Osteocyte (in vitro differentiated cells): ENCODE measurements at regions not wholly inside any gene's neighbourhood (a gene's known extent, or its start where the extent isn't known, plus 50 kb on each side); places are given as distances from the start of the nearest gene placed in this dataset.

ENCODE experiments used
- DNase-seq: peaks from one replicate; pipeline ENCODE4 v3.0.0; 2021; ENCODE audit warnings: mixed read lengths; ENCODE audit not compliant: unreplicated experiment; ENCODE audit errors: extremely low spot score
- H3K27ac Mint-ChIP-seq: one replicate; pipeline ENCODE4 v1.8.0; 2021; ENCODE audit warnings: mild to moderate bottlenecking, mixed read lengths; ENCODE audit not compliant: unreplicated experiment
- H3K27me3 Mint-ChIP-seq: one replicate; pipeline ENCODE4 v1.8.0; 2021; ENCODE audit warnings: mixed read lengths; ENCODE audit not compliant: unreplicated experiment
- H3K36me3 Mint-ChIP-seq: one replicate; pipeline ENCODE4 v1.8.0; 2021; ENCODE audit warnings: mixed read lengths; ENCODE audit not compliant: unreplicated experiment
- H3K4me1 Mint-ChIP-seq: one replicate; pipeline ENCODE4 v1.8.0; 2021; ENCODE audit warnings: mixed read lengths; ENCODE audit not compliant: unreplicated experiment
- H3K4me3 Mint-ChIP-seq: one replicate; pipeline ENCODE4 v1.8.0; 2021; ENCODE audit warnings: mild to moderate bottlenecking, moderate library complexity, mixed read lengths; ENCODE audit not compliant: unreplicated experiment
- H3K9me3 Mint-ChIP-seq: one replicate; pipeline ENCODE4 v1.8.0; 2021; ENCODE audit warnings: mixed read lengths; ENCODE audit not compliant: unreplicated experiment
- TF ChIP-seq, protein P1 (sequence below): fragments of 200-600 bp; sonication (generic); IDR thresholded peaks from 2 replicates; pipeline ENCODE4 v1.5.0; 2021; ENCODE audit warnings: antibody characterized with exemption, mild to moderate bottlenecking, moderate library complexity

DNA sequence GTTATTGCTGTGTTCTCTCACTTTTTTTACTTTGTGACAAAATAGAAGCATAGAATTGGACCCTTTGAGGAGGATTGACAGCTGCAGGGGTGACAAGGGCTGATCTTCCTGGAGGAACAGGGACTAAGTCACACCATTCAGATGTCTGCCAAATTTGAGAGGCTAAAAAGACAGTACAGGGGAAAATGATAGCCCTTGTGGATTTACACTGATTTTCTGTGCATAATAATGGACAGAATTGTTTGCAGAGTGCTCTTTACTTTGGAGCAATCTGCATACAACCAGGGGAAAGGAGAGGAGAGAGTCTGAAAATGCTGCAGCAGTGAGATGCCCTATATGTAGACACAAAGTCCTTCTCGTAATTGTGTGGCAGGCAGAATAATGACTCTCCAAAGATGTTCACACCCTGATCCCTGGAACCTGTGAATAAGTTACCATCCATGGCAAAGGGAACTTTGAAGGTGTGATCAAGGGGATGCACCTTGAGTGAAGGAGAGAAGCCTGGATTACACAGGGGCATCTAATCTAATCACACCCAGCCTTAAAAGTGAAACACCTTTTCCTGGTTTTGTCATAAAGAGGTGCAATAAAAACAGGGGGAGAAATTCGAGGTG, 221.4 kb upstream of the CPHXL start:
- no peaks in the 10 kb centered on the region for H3K9me3 Mint-ChIP-seq
- TF ChIP-seq, protein P1, sequence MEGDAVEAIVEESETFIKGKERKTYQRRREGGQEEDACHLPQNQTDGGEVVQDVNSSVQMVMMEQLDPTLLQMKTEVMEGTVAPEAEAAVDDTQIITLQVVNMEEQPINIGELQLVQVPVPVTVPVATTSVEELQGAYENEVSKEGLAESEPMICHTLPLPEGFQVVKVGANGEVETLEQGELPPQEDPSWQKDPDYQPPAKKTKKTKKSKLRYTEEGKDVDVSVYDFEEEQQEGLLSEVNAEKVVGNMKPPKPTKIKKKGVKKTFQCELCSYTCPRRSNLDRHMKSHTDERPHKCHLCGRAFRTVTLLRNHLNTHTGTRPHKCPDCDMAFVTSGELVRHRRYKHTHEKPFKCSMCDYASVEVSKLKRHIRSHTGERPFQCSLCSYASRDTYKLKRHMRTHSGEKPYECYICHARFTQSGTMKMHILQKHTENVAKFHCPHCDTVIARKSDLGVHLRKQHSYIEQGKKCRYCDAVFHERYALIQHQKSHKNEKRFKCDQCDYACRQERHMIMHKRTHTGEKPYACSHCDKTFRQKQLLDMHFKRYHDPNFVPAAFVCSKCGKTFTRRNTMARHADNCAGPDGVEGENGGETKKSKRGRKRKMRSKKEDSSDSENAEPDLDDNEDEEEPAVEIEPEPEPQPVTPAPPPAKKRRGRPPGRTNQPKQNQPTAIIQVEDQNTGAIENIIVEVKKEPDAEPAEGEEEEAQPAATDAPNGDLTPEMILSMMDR, result no peak
- DNase-seq, result no peak
- H3K27ac Mint-ChIP-seq, result no peak overlapping the region
- no peaks in the 10 kb centered on the region for H3K4me1 Mint-ChIP-seq
- H3K4me3 Mint-ChIP-seq, result no peak overlapping the region
- no peaks in the 10 kb centered on the region for H3K36me3 Mint-ChIP-seq
- H3K27me3 Mint-ChIP-seq, result no peaks in the 10 kb centered on the region

DNA sequence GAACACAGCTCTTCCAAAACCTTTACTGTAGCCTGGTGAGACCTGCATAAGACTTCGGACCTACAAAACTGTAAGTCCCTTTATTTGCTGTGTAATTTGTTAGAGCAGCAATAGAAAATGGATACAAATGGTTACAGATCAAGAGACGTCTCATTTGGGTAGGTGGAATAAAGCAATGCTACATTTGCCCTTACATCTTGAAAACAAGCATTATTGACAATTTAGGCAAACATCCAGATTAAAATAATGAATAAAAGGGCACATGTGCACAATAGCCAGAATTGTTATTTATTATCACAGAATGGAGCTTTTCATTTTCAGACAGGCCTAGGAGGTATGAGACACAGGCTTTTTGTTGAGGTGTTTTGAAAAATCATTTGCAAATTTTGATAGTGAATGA, 222.2 kb upstream of the CPHXL start:
- TF ChIP-seq, protein P1, result no peak
- no peak overlapping the region for H3K4me3 Mint-ChIP-seq
- no peaks in the 10 kb centered on the region for H3K9me3 Mint-ChIP-seq
- no peaks in the 10 kb centered on the region for H3K36me3 Mint-ChIP-seq
- no peaks in the 10 kb centered on the region for H3K27me3 Mint-ChIP-seq
- H3K4me1 Mint-ChIP-seq, result no peaks in the 10 kb centered on the region
- DNase-seq, result no peak
- no peak overlapping the region for H3K27ac Mint-ChIP-seq

DNA sequence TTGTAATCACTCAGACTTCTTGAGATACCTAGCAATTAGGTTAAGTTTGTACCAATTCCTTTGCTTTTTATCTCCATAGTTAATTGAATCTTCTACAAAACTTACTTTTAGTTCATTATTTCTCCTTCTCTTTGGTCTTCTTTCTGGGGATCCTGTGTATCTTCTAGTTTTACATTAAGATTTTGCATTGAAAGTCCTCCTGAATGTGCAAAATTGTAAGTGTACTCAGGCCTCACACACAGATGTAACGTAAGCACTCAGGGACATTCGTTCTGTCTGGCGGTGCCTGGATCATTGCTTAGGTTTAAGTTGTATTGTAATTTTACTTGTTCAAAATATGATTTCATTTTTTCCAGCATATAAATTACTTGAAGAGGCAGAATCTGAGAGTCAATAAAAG, 222.6 kb upstream of the CPHXL start:
- DNase-seq, result no peak
- no peaks in the 10 kb centered on the region for H3K4me1 Mint-ChIP-seq
- no peaks in the 10 kb centered on the region for H3K36me3 Mint-ChIP-seq
- no peaks in the 10 kb centered on the region for H3K27me3 Mint-ChIP-seq
- no peak overlapping the region for H3K4me3 Mint-ChIP-seq
- H3K9me3 Mint-ChIP-seq, result no peaks in the 10 kb centered on the region
- TF ChIP-seq, protein P1, result no peak
- H3K27ac Mint-ChIP-seq, result no peak overlapping the region

DNA sequence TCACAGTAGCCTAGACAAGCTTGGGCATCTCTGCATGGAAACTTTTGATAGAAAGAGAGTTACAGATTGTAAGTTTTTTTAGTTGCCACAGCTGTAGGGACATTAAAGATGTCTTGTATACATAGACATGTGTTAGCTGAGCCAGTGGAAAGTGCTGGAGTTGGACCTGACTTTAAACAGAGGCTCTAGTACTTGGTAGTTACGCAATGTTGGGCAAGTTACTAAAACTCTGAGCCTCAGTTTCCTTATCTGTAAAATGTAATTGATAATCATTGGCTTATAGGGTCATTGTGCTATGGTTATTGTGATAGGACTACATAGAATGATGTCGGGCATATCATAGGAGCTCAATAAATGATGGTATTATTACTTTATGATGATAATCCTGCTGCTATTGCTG, 225.8 kb upstream of the CPHXL start:
- H3K4me3 Mint-ChIP-seq, result no peak overlapping the region
- no peaks in the 10 kb centered on the region for H3K4me1 Mint-ChIP-seq
- no peaks in the 10 kb centered on the region for H3K27me3 Mint-ChIP-seq
- no peaks in the 10 kb centered on the region for H3K9me3 Mint-ChIP-seq
- no peak for DNase-seq
- no peak overlapping the region for H3K27ac Mint-ChIP-seq
- TF ChIP-seq, protein P1, result no peak
- H3K36me3 Mint-ChIP-seq, result no peaks in the 10 kb centered on the region

DNA sequence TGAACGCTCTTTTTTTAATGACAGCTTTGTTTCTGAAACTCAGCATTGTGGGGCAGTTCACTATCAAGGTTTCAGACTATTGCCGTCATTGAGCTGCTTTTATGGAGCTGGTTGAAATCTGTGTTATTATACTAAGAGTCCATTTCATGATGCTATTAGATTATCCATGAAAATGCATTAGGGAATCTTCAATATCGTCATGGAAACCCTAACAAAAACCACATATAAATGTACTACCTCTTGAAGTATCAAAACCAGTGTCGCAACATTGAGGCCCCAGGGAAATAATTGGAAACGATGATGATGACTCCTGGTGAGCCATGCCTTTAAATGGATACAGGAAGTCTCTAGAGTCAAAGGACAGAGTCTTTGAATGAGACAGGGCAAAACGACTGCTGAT, 231.6 kb upstream of the CPHXL start:
- TF ChIP-seq, protein P1, result no peak
- H3K4me3 Mint-ChIP-seq, result no peak overlapping the region
- no peaks in the 10 kb centered on the region for H3K36me3 Mint-ChIP-seq
- H3K9me3 Mint-ChIP-seq, result no peaks in the 10 kb centered on the region
- H3K27me3 Mint-ChIP-seq, result no peaks in the 10 kb centered on the region
- no peak for DNase-seq
- H3K27ac Mint-ChIP-seq, result no peak overlapping the region
- H3K4me1 Mint-ChIP-seq, result no peaks in the 10 kb centered on the region
